NB4 (cell line): ENCODE measurements at regions not wholly inside any gene's neighbourhood (a gene's known extent, or its start where the extent isn't known, plus 50 kb on each side); places are given as distances from the start of the nearest gene placed in this dataset.

ENCODE experiments used
- DNase-seq: peaks from one replicate; pipeline ENCODE4 v3.0.0; 2010; ENCODE audit warnings: low read depth
- H3K4me3 ChIP-seq: one replicate; pipeline ENCODE4 v1.5.1; 2011; ENCODE audit warnings: mild to moderate bottlenecking, low read depth, low read length, moderate library complexity
- MYC ChIP-seq: IDR thresholded peaks from 2 replicates; pipeline ENCODE4 v1.6.1; 2011; ENCODE audit warnings: low read depth, low read length
- POLR2A ChIP-seq: IDR thresholded peaks from 2 replicates; pipeline ENCODE4 v1.6.1; 2011; ENCODE audit warnings: mild to moderate bottlenecking; ENCODE audit not compliant: insufficient read length; ENCODE audit errors: extremely low read depth
- TF ChIP-seq, protein P1 (sequence below): IDR thresholded peaks from one replicate; pipeline ENCODE4 v1.5.1; 2012; ENCODE audit warnings: low read depth, low read length
- TF ChIP-seq, protein P2 (sequence below): IDR thresholded peaks from 2 replicates; pipeline ENCODE4 v1.6.1; 2011; ENCODE audit warnings: low read depth, low read length

DNA sequence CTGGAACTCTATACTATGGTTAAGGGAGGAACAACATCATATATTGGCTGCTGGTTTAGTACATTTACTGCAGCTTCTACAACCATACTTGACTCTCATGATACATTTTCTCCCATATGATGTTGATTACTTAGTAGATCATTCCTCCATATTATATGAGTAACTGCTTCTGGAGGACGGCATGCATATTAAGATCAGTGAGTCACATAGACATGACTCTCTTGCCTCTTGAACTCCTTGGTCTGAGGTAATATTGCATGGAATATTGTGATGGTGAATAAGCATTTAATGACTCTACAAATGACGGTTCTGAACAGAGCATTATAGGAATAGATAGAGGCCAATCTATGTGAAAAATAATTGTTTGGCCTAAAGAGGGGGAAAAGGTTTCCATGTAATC lies 418.8 kb upstream of the SPHKAP start:
- H3K4me3 ChIP-seq, result no peak overlapping the region
- TF ChIP-seq, protein P1, sequence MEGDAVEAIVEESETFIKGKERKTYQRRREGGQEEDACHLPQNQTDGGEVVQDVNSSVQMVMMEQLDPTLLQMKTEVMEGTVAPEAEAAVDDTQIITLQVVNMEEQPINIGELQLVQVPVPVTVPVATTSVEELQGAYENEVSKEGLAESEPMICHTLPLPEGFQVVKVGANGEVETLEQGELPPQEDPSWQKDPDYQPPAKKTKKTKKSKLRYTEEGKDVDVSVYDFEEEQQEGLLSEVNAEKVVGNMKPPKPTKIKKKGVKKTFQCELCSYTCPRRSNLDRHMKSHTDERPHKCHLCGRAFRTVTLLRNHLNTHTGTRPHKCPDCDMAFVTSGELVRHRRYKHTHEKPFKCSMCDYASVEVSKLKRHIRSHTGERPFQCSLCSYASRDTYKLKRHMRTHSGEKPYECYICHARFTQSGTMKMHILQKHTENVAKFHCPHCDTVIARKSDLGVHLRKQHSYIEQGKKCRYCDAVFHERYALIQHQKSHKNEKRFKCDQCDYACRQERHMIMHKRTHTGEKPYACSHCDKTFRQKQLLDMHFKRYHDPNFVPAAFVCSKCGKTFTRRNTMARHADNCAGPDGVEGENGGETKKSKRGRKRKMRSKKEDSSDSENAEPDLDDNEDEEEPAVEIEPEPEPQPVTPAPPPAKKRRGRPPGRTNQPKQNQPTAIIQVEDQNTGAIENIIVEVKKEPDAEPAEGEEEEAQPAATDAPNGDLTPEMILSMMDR, result no peak
- no peak for TF ChIP-seq POLR2A
- no peak for DNase-seq

DNA sequence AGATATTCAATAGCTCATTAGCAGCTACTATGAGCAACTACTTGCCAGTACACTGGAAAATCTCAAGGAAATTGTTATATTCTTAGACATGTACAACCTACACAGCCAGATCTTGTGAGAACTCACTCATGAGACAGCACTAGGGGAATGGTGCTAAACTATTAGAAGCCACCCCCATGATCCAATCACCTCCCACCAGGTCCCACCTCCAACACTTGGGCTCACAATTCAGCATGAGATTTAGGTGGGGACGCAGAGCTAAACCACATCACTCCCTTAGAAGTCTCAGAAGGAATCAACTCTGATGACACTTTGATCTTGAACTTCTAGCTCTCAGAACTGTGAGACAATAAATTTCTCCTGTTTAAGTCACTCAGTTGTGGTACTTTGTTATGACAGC lies 418.3 kb upstream of the SPHKAP start:
- no peak overlapping the region for H3K4me3 ChIP-seq
- no peak for DNase-seq
- TF ChIP-seq POLR2A (no peak), MYC (no peak)
- TF ChIP-seq, protein P1, result no peak
- TF ChIP-seq, protein P2, sequence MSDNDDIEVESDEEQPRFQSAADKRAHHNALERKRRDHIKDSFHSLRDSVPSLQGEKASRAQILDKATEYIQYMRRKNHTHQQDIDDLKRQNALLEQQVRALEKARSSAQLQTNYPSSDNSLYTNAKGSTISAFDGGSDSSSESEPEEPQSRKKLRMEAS, result no peak

DNA sequence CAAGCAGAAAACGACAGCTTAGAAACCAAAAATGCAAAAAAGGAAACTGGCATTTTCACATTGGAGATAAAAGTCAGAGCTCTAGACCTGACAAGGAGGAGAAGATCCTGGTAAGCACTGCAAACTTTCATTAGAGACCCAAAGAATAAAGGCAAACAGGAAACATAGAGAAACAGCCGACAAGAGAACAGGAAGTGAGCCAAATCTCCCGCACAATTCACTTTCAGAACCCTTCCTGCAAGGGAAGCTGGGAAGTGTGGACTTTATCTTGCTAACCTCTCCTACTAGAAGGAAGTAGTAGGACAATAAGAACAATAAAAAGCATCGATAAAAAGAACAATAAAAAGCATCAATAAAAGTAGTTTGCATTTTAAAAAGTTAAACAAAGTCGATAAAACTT lies 417.8 kb upstream of the SPHKAP start:
- H3K4me3 ChIP-seq, result no peak overlapping the region
- DNase-seq, result peak; percentile 9
- TF ChIP-seq, protein P1, result no peak
- TF ChIP-seq, protein P2, result no peak
- TF ChIP-seq MYC (no peak), POLR2A (no peak)

DNA sequence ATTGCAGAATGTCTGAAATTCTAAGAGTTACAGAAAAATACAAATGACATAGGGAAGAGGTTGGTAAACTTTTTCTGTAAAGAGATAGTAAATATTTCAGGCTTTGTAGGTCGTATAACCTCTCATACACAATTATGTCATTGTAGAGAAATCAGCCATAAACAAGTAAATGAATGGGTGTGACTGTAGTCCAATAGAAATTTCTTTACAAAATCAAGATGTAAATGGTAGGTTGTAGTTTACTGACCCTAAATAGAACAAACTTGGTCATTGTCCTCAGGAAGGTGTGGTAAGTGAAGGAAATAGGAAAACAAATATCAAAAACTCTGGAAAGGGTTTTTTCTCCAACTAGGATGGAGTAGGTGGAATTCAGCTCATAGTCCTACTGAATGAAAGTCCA lies 415.5 kb upstream of the SPHKAP start:
- TF ChIP-seq, protein P1, result no peak
- TF ChIP-seq MYC, result no peak
- TF ChIP-seq, protein P2, result no peak
- no peak for TF ChIP-seq POLR2A
- no peak for DNase-seq

DNA sequence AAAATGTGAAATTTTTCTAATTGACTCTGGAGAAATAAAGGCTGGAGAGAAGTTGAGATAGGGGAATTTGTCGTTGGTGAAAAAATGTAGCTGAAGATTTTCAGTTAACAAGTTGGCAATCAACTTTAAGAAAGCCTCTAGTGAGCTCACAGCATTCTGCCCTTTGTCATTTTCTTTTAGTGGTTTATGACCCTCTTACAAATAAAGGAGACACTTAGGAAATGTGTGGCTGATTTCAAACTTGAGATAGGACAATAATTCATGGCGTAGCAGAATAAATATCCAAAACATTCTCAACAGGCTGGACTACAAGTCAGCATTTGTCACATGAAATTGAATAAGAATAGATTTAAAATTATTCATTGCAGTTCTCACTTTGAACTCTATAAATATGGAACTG lies 412.5 kb upstream of the SPHKAP start:
- no peak overlapping the region for H3K4me3 ChIP-seq
- DNase-seq, result no peak
- TF ChIP-seq MYC (no peak), POLR2A (no peak)
- TF ChIP-seq, protein P1, result no peak
- TF ChIP-seq, protein P2, result no peak

More for the DNA sequence above, 415.5 kb upstream of the SPHKAP start:
- H3K4me3 ChIP-seq, result no peak overlapping the region

DNA sequence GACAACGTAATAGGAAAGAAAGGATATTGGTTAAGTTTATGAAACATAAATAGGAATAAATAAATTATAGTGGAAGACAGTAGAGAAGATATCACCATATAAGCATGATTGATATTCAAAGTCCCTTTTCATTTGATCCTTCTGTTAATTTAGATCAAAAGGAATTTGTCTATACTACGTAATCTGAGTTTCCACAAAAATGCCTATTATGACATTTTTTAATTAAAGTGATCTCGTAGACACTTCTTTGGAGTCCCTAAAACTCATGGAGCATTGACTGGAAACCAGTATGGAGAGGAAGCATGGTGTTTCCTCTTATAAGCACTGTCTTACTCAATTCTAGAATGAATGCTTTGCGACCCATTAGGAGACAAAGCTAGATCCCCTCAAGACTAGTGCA lies 411.4 kb upstream of the SPHKAP start:
- TF ChIP-seq MYC (no peak), POLR2A (no peak)
- TF ChIP-seq, protein P2, result no peak
- TF ChIP-seq, protein P1, result no peak
- H3K4me3 ChIP-seq, result no peak overlapping the region
- no peak for DNase-seq
